IMR-90 (cell line): ENCODE measurements at regions not wholly inside any gene's neighbourhood (a gene's known extent, or its start where the extent isn't known, plus 50 kb on each side); places are given as distances from the start of the nearest gene placed in this dataset.
"Not testable (repeated sequence)": the region's sequence is repeated elsewhere in the genome, so short reads cannot be mapped to it uniquely, and the experiment has no call there.

Experiments used
- ATAC-seq: fragments of 200-7000 bp; cut with Tn5 transposase; 2 replicates; pipeline ENCODE4 v1.9.1; 2020; ENCODE audit warnings: low read depth, mild to moderate bottlenecking, moderate library complexity
- BruUV-seq: library from RNA; stranded (reverse); fragments of 400-500 nt; replicated peaks from 2 replicates; lab custom pipeline; 2021; lab: Mats Ljungman, UMichigan
- CTCF ChIA-PET: fragments of 300-600 bp; formaldehyde crosslinking; extraction: SDS; loops from one replicate; lab custom pipeline; 2021; ENCODE audit warnings: antibody characterized with exemption; lab: Yijun Ruan, JAX
- POLR2A ChIA-PET: fragments of 300-600 bp; sonication (Branson Sonifier 250); formaldehyde crosslinking; loops from one replicate; lab custom pipeline; 2022; ENCODE audit warnings: antibody characterized with exemption; ENCODE audit not compliant: unreplicated experiment; lab: Charles Lee
- DNase-seq: peaks from one replicate; pipeline ENCODE4 v3.0.0; 2013
- H2AFZ ChIP-seq: replicated peaks from 2 replicates; pipeline ENCODE3; 2013; ENCODE audit warnings: low read length, mild to moderate bottlenecking; ENCODE audit not compliant: poor library complexity
- H2AK5ac ChIP-seq: 2 replicates; pipeline ENCODE4 v1.6.1; 2013; ENCODE audit warnings: low read depth, low read length, inconsistent platforms
- H2AK9ac ChIP-seq: replicated peaks from 2 replicates; pipeline ENCODE3; 2013; ENCODE audit warnings: mild to moderate bottlenecking, low read depth, low read length, moderate library complexity; ENCODE audit not compliant: poor library complexity
- H2BK120ac ChIP-seq: 2 replicates; pipeline ENCODE4 v1.6.1; 2013; ENCODE audit warnings: low read depth, low read length, inconsistent platforms
- H2BK15ac ChIP-seq: 3 replicates; pipeline ENCODE4 v1.6.1; 2013; ENCODE audit warnings: low read depth, low read length, inconsistent platforms
- H2BK20ac ChIP-seq: 2 replicates; pipeline ENCODE4 v1.6.1; 2013; ENCODE audit warnings: low read depth, mild to moderate bottlenecking, inconsistent platforms, low read length, moderate library complexity
- H2BK5ac ChIP-seq: 2 replicates; pipeline ENCODE4 v1.6.1; 2013; ENCODE audit warnings: mild to moderate bottlenecking, low read depth, low read length, inconsistent platforms; ENCODE audit not compliant: poor library complexity, severe bottlenecking
- H3K14ac ChIP-seq: replicated peaks from 2 replicates; pipeline ENCODE4 v1.6.1; 2013; ENCODE audit warnings: low read depth, low read length, inconsistent platforms
- H3K18ac ChIP-seq: 2 replicates; pipeline ENCODE4 v1.6.1; 2013; ENCODE audit warnings: low read depth, low read length, control low read depth
- H3K23ac ChIP-seq: 2 replicates; pipeline ENCODE4 v1.6.1; 2013; ENCODE audit warnings: low read depth, low read length, inconsistent platforms
- H3K27ac ChIP-seq: 2 replicates; pipeline ENCODE4 v1.5.1; 2013; ENCODE audit warnings: mild to moderate bottlenecking, control low read depth, low read length; ENCODE audit not compliant: insufficient read depth
- H3K27me3 ChIP-seq: 2 replicates; pipeline ENCODE4 v1.6.1; 2013; ENCODE audit warnings: low read length; ENCODE audit not compliant: control insufficient read depth, insufficient read depth
- H3K36me3 ChIP-seq: 2 replicates; pipeline ENCODE4 v1.6.1; 2013; ENCODE audit warnings: low read length, mixed read lengths; ENCODE audit not compliant: control insufficient read depth, insufficient read depth
- H3K4ac ChIP-seq: 2 replicates; pipeline ENCODE4 v1.6.1; 2013; ENCODE audit warnings: low read depth, low read length, inconsistent platforms
- H3K4me1 ChIP-seq: 2 replicates; pipeline ENCODE4 v1.6.1; 2013; ENCODE audit warnings: low read length, mixed read lengths; ENCODE audit not compliant: control insufficient read depth, insufficient read depth
- H3K4me2 ChIP-seq: 2 replicates; pipeline ENCODE4 v1.6.1; 2013; ENCODE audit warnings: low read depth, mild to moderate bottlenecking, control low read depth, low read length, moderate library complexity
- H3K4me3 ChIP-seq: 2 replicates; pipeline ENCODE4 v1.5.1; 2013; ENCODE audit warnings: low read depth, mild to moderate bottlenecking, control low read depth, low read length, moderate library complexity; ENCODE audit not compliant: insufficient read depth
- H3K56ac ChIP-seq: 2 replicates; pipeline ENCODE4 v1.6.1; 2013; ENCODE audit warnings: low read length, inconsistent platforms; ENCODE audit not compliant: insufficient read depth; ENCODE audit errors: extremely low read depth
- H3K79me1 ChIP-seq, 2 experiments: 2 replicates each; pipeline ENCODE4 v1.6.1; 2013; ENCODE audit warnings: low read length in 2 of 2, inconsistent platforms in 1 of 2, low read depth in 1 of 2
- H3K9ac ChIP-seq: 2 replicates; pipeline ENCODE4 v1.6.1; 2013; ENCODE audit warnings: low read depth, low read length, control low read depth
- H3K9me1 ChIP-seq: 2 replicates; pipeline ENCODE4 v1.6.1; 2013; ENCODE audit warnings: low read length, inconsistent platforms; ENCODE audit not compliant: insufficient read depth
- H3K9me3 ChIP-seq: 2 replicates; pipeline ENCODE4 v1.6.1; 2013; ENCODE audit warnings: low read length; ENCODE audit not compliant: control insufficient read depth, insufficient read depth
- H4K20me1 ChIP-seq: 2 replicates; pipeline ENCODE4 v1.6.1; 2013; ENCODE audit warnings: low read length, inconsistent platforms; ENCODE audit not compliant: insufficient read depth
- H4K5ac ChIP-seq: 2 replicates; pipeline ENCODE4 v1.6.1; 2013; ENCODE audit warnings: mild to moderate bottlenecking, low read depth, low read length, control low read depth
- H4K8ac ChIP-seq, 2 experiments: 2 replicates each; pipeline ENCODE4 v1.6.1; 2013; ENCODE audit warnings: low read depth in 2 of 2, low read length in 2 of 2, control low read depth in 1 of 2, inconsistent platforms in 1 of 2
- H4K91ac ChIP-seq: 2 replicates; pipeline ENCODE4 v1.6.1; 2013; ENCODE audit warnings: low read depth, low read length, inconsistent platforms; ENCODE audit not compliant: insufficient read depth
- WGBS, 2 experiments: methylation state at CpG; one replicate each; pipeline versions ENCODE4 v1.1.5 to v1.1.7; 2013; ENCODE audit warnings: missing lambda C conversion rate in 2 of 2; ENCODE audit not compliant: insufficient read length in 1 of 2; ENCODE audit errors: extremely low coverage in 2 of 2; 5-methylcytosine and 5-hydroxymethylcytosine counted together
- dilution Hi-C: fragments of 300-500 bp; cut with HindIII; formaldehyde crosslinking; loops from one replicate; pipeline ENCODE4 v1.14.3; 2018; ENCODE audit warnings: low sequenced_read_pairs; ENCODE audit not compliant: unreplicated experiment
- in situ Hi-C: fragments of 300-500 bp; cut with MboI; formaldehyde crosslinking; loops from 3 replicates; pipeline ENCODE4 v1.14.3; 2019; ENCODE audit warnings: low sequenced_read_pairs, inconsistent platforms, mixed read lengths
- intact Hi-C: fragments of 100-400 bp; cut with micrococcal nuclease; formaldehyde crosslinking; loops from 2 replicates; pipeline ENCODE4 v1.10.0; 2022

DNA sequence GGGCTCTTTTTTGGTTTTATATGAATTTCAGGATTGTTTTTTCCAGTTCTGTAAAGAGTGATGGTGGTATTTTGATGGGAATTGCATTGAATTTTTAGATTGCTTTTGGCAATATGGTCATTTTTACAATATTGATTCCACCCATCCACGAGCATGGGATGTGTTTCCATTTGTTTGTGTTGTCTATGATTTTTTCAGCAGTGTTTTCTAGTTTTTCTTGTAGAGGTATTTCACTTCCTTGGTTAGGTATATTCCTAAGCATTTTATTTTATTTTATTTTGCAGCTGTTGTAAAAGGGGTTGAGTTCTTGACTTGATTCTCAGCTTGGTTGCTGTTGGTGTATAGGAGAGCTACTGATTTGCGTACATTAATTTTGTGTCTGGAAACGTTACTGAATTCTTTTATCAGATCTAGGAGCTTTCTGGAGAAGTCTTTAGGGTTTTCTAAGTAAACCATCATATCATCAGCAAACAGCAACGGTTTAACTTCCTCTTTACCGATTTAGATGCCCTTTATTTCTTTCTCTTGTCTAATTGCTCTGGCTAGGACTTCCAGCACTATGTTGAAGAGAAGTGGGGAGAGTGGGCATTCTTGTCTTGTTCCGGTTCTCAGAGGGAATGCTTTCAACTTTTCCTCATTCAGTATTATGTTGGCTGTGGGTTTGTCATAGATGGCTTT is 69.4 kb upstream of the GNG12 start:
- H3K4me3 ChIP-seq, H3K79me1 ChIP-seq, BruUV-seq, dilution Hi-C loops, H3K9me1 ChIP-seq, H2BK120ac ChIP-seq, H3K18ac ChIP-seq, H4K20me1 ChIP-seq, H3K27me3 ChIP-seq, H3K4ac ChIP-seq, H2BK15ac ChIP-seq, H3K23ac ChIP-seq, ATAC-seq, H3K56ac ChIP-seq, H3K4me1 ChIP-seq, H4K91ac ChIP-seq, H2AK5ac ChIP-seq, H3K36me3 ChIP-seq, H4K5ac ChIP-seq, DNase-seq, H2BK20ac ChIP-seq, H4K8ac ChIP-seq, H3K14ac ChIP-seq, H3K27ac ChIP-seq, H2BK5ac ChIP-seq, H3K9me3 ChIP-seq, H2AFZ ChIP-seq, intact Hi-C loops, H3K4me2 ChIP-seq, H3K9ac ChIP-seq, in situ Hi-C loops, H2AK9ac ChIP-seq, POLR2A ChIA-PET: not testable (repeated sequence)
- WGBS, 2 experiments = no CpG with 5 or more reads among the region's 6 CpGs
- CTCF ChIA-PET = interaction anchor here (0.7 kb wide), 1 partner anchor 85 kb away, joined by 5 read pairs; no protein-coding TSS in a partner anchor
